SK-N-SH treated with all-trans-retinoic acid at 6 μM for 48 hours (cell line): ENCODE measurements at regions not wholly inside any gene's neighbourhood (a gene's known extent, or its start where the extent isn't known, plus 50 kb on each side); places are given as distances from the start of the nearest gene placed in this dataset.

Source experiments
- ARNTL ChIP-seq: fragments of 450-650 bp; formaldehyde crosslinking; IDR thresholded peaks from 2 replicates; pipeline ENCODE4 v1.5.0; 2020; ENCODE audit warnings: low read depth, mild to moderate bottlenecking, moderate library complexity, borderline replicate concordance
- CREB5 ChIP-seq: fragments of 250-450 bp; sonication (Bioruptor Pico); IDR thresholded peaks from 2 replicates; pipeline ENCODE4 v1.5.1; 2020; ENCODE audit warnings: low read depth, mild to moderate bottlenecking, moderate library complexity
- ESRRG ChIP-seq: fragments of 250-450 bp; sonication (Bioruptor Pico); IDR thresholded peaks from 2 replicates; pipeline ENCODE4 v1.6.1; 2021; ENCODE audit warnings: mild to moderate bottlenecking
- OSR1 ChIP-seq: fragments of 250-450 bp; sonication (Bioruptor Pico); IDR thresholded peaks from 2 replicates; pipeline ENCODE4 v1.8.0; 2022; ENCODE audit warnings: moderate library complexity, mild to moderate bottlenecking, inconsistent platforms
- PATZ1 ChIP-seq: fragments of 250-450 bp; sonication (Bioruptor Pico); IDR thresholded peaks from 2 replicates; pipeline ENCODE4 v1.8.0; 2020; ENCODE audit warnings: mild to moderate bottlenecking, moderate library complexity, borderline replicate concordance
- RARB ChIP-seq: fragments of 250-450 bp; sonication (Bioruptor Pico); IDR thresholded peaks from 2 replicates; pipeline ENCODE4 v1.8.0; 2021; ENCODE audit warnings: mild to moderate bottlenecking, moderate library complexity
- TCF4 ChIP-seq: fragments of 250-450 bp; sonication (Bioruptor Pico); IDR thresholded peaks from 2 replicates; pipeline ENCODE4 v1.8.0; 2021; ENCODE audit warnings: mild to moderate bottlenecking, moderate library complexity, borderline replicate concordance
- ZFP3 ChIP-seq: fragments of 250-450 bp; sonication (Bioruptor Pico); IDR thresholded peaks from 2 replicates; pipeline ENCODE4 v1.5.0; 2020; ENCODE audit warnings: mild to moderate bottlenecking, moderate library complexity
- ZFP30 ChIP-seq: fragments of 450-650 bp; formaldehyde crosslinking; IDR thresholded peaks from 2 replicates; pipeline ENCODE4 v1.5.0; 2022; ENCODE audit warnings: mild to moderate bottlenecking, moderate library complexity
- ZNF565 ChIP-seq: fragments of 450-650 bp; formaldehyde crosslinking; conservative IDR thresholded peaks from 2 replicates; pipeline ENCODE4 v1.5.0; 2020; ENCODE audit warnings: low read depth, mild to moderate bottlenecking, moderate library complexity
- ZNF70 ChIP-seq: fragments of 450-650 bp; formaldehyde crosslinking; IDR thresholded peaks from 2 replicates; pipeline ENCODE4 v1.5.0; 2020; ENCODE audit warnings: mild to moderate bottlenecking, moderate library complexity
- ZNF8 ChIP-seq: fragments of 450-650 bp; formaldehyde crosslinking; IDR thresholded peaks from 2 replicates; pipeline ENCODE4 v1.5.0; 2020; ENCODE audit warnings: mild to moderate bottlenecking, moderate library complexity

GRCh38 chr11:70883323-70883940 lies 368.9 kb downstream of the SHANK2 start:
- no peak for TF ChIP-seq OSR1 (CRISPR knock-in tag)
- TF ChIP-seq ZFP30 (CRISPR knock-in tag) = no peak
- TF ChIP-seq CREB5 = no peak
- TF ChIP-seq ARNTL (CRISPR knock-in tag) = no peak
- TF ChIP-seq ZNF565 = no peak
- no peak for TF ChIP-seq ZFP3
- no peak for TF ChIP-seq ESRRG (CRISPR knock-in tag)
- no peak for TF ChIP-seq ZNF8 (CRISPR knock-in tag)
- no peak for TF ChIP-seq PATZ1 (CRISPR knock-in tag)
- no peak for TF ChIP-seq TCF4 (CRISPR knock-in tag)
- TF ChIP-seq ZNF70 (CRISPR knock-in tag) = no peak
- no peak for TF ChIP-seq RARB
